ENCODE measurements at regions not wholly inside any gene's neighbourhood (a gene's known extent, or its start where the extent isn't known, plus 50 kb on each side); places are given as distances from the start of the nearest gene placed in this dataset.

DNA sequence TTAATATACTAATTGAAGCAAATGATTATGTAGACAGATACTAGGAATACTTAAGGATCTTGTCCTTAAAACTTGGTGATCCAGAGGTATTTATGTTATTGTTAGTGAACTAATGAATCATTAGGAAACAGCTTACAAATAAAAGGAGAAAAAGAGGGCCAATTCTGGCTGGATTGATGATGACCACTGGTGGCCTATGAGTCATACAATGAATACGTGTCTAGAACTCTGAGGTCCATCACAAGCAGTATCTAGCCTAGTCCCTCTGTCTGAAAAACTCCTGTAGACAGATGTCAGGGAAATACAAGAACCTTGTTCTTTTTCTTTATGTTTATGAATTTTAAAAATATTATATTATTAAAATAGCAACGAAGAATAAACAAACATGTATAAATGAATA lies 51.7 kb upstream of the RTL1 start:
- no peak for DNase-seq

DNA sequence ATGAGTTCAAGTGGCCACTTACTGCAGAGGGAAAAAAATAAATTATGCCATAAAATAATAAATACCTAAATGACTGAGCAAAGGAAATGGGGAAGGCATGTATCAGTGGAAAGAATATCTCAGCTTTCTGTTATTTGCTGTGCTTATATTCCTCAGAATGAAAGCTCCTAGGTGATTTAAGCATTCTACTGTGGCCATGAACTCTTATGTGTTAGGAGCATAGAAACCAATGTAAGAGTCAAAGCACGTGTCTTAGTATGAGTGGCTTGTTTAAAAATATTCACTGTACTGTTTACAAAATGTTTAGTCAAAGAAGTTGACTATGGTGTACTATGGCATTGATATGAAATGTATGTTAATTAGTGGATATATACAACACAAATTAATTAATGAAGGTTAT lies 59.0 kb upstream of the RTL1 start:
- DNase-seq, result no peak

DNA sequence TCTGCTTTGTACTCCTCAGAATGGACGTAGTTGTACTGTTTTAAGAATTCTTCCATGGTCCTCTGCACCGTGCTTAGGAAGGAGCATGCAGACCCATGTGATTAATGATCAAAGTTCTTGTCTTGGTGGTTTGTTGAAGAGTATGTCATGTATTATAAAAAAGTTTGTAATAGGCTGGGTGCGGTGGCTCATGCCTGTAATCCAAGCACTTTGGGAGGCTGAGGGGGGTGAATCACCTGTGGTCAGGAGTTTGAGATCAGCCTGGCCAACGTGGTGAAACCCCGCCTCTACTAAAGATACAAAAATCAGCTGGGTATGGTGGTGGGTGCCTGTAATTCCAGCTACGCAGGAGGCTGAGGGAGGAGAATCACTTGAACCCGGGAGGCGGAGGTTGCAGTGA lies 61.8 kb upstream of the RTL1 start:
- no peak for DNase-seq

DNA sequence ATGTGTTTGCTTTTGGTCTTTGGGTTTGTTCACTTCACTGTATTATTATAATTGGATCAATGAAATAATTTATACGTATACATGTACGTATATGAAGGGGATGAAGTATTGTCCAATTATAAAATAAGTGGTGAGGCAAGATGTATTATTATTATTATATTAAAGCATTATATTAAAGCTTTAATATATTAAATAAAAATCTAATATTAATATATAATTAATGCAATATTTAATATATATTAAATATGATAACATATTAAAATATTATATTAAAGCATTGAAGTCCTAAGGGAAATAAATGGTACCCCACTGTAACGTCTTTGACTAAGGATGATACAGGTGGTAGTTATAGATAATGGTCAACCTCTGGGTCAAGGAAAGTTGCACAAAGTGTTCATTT lies 63.7 kb upstream of the RTL1 start:
- DNase-seq, result no peak

DNA sequence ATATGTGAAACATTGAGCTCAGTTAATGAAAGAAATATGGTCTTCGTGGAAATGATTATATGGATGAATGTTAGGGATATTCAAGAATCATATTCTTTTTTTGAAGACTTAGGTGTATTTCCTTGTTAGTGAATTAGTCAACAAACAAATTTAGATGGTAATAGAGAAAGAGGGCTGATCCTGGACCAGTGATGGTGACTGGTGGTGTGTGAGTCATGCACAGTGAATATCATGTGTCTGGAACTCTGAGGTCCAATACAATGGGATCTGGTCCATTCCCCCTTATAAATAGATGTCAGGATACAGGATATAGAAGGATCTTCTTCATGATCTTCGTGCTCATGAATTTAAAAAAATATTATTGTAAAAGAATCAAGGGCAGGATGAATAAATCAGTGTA lies 64.4 kb upstream of the RTL1 start:
- DNase-seq, result no peak

DNA sequence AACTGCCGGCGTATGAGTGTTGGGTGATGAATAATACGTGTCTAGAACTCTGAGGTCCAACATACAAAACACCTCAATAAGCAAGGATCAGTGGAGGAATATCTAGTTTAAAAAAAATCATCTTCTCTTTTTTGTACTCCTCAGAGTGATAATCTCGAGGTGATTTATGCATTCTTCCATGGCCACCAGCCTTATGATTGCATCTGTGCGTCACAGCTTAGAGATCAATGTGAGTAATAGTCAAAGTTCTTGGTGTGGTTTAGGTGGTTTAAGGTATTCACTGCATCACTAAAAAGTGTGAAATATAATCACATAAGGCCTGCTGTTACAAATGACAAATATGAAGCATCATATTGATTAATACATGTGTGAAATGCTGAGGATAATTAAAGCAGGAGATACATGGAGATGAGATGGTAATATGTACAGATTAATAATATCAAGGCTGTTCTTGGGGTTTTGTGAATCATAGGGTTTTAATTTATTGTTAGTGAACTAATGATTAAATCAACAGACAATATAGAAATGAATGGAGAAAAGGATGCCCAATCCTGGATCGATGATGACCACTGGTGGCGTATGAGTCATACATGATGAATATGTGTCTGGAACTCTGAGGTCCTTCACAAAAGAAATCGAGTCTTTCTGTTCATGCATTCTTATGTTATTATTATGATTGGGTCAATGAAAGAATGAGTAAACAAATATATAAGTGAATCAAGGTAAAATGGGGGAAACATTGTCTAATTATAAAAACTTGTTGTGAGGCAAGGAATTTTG lies 68.8 kb upstream of the RTL1 start:
- DNase-seq, result no peak

DNA sequence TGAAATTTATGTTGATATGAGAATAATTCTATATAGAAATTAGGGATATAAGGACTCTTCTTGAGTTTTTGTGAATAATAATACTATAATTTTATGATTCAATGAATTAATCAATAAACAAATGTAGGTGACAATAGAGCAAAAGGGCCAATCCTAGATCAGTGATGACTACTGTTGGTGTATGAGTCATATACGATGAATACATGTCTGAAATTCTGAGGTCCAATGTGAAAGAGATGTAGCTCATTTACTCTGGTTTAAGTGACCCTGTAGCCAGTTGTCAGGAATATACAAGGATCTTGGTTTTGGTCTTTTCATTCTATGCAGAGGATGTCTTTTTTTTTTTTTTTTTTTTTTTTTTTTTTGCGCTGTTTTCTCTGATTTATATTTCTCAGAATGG lies 72.1 kb upstream of the RTL1 start:
- no peak for DNase-seq

DNA sequence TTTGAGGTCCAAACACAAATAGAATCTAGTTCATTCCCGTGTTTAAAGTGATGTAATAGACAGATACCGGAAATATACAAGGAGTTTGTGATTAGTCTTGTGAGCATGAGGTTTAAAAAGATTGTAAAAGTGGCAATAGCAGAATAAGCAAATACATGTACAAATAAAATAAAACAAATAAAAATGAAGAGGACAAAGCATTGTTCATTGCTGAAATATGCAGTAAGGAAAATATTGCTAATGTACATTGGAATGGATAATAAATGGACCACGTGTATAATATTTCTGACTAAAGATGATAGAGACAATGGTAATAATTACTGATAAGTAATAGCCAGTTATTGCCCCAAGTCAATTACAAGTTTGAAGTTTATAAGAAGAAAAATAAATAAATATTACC lies 75.6 kb upstream of the RTL1 start:
- no peak for DNase-seq

DNA sequence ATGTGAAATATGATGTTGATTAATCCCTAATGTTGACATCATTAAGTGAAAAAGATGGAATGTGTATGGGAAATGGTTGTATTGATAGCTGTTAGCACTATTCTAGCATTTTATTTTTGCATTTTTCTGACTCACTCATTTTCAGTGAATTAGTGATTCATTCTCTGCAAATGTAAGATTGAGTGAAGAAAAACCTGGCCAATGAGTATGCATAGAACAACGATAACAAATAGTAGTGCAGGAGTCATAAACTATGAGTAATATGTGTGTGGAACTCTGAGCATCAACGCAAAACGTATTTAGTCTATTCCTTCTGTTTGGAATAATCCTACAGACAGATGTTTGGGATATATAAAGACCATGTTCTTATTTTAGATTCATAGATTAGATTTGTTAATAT lies 76.3 kb upstream of the RTL1 start:
- no peak for DNase-seq

DNA sequence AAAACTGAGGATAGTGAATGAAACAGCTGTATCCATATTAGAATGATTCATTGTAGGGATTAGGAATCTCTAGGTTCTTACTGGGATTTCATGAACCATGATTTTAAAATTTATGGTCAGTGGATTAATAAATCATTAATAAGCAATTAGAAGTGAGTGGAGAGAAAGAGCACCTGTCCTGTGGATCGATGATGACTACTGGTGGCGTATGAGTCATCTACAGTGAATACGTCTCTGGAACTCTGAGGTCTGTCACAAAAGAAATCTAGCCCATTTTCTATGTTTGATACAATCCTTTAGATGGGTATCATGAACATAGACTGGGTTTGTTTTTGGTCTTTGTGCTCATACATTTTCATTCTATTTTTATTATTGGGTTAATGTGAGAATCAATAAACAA lies 77.3 kb upstream of the RTL1 start:
- DNase-seq, result no peak

DNA sequence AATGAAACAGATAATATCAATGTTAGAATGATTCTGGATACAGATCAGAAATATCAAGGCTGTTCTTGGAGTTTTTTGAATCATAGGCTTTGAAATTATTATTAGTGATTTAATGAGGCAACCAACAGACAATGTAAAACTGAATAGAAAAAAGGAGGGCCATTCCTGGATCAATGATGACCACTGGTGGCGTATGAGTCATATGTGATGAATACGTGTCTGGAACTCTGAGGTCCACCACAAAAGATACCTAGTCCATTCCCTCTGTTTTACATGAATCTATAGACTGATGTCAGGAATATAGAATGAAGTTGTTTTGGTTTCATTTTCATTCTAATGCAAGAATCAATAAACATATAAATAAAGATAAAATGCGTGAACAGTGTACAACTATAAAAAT lies 78.3 kb upstream of the RTL1 start:
- DNase-seq, result no peak

DNA sequence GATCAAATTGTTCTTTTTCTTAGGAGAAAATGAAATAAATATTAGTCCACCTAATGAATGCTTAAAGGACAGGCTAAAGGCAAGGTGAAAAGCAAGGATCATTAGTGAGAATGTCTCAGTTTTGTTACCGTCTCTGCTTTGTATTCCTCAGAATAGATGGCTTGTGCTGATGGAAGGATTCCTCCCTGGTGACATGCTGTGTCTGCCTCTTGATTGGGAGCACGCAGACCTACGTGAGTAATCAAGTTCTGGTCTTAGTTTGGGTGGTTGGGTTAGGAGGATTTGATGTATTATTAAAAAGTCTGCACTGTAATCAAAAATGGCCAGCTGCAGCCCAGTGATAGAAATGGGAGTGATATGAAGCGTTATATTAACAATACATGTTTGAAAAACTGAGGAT lies 78.8 kb upstream of the RTL1 start:
- no peak for DNase-seq

DNA sequence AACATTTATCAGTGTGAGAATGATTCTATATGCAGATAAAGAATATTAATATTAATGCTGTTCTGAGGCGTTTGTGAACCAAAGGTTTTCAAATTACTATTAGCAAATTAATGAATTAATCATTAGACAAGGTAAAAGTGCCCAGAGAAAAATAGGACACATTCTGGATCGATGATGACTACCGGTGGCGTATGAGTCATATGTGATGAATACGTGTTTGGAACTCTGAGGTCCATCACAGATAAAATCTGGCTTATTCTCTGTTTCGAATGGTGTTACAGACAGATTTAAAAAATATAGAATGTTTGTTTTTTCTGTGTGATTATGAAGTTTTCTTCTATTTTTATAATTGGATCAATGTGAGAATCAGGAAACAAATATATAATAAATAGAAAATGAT lies 79.2 kb upstream of the RTL1 start:
- no peak for DNase-seq

DNA sequence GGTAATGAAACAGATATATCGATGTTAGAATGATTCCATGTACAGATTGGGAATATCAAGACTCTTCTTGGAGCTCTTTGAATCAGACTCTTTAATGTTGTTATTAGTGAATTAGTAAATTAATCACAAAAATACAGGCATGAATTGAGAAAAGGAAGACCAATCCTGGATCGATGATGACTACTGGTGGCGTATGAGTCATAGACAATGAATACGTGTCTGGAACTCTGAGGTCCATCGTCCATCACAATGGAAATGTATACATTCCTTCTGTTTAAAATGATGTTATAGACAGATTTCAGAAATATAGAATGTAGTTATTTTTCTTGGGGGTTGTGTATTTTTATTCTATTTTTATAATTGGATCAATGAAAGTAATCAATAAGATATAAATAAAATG lies 80.2 kb upstream of the RTL1 start:
- no peak for DNase-seq

DNA sequence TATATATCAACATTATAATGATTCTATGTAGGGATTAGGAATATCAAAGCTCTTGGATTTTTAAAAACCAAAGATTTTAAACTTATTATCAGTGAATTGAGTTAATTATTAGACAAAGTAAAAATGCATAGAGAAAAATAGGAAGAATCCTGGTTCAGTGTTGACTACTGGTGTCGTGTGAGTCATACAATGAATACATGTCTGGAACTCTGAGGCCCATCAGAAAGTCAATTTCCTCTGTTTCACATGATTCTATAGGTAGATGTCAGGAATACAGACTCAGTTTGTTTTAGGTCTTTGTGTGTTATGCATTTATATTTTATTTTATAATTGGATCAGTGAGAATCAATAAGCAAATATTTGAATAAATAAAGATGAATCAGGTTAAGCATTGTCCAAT lies 84.5 kb upstream of the RTL1 start:
- no peak for DNase-seq

DNA sequence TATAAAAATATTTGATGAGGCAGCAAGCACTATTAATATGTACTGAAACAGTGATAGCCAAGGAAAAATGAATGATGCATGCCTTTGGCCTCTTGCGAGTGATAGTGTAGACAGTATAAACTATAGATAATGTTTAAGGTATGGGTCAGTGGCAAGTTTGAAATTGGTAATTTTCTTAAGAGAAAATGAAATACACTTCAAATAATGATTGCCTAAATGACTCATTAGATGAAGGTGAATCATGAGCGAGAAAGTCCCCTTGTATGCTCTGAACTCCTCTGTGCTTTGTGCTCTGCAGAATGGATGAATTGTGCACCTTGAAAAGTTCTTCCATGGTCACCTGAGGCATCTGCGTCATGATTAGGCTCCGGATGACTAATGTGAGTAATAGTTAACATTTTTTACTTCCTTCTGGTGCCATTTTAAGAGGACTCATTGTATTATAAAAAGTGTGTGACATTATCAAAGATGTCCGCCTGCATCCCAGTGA lies 84.9 kb upstream of the RTL1 start:
- DNase-seq, result no peak

DNA sequence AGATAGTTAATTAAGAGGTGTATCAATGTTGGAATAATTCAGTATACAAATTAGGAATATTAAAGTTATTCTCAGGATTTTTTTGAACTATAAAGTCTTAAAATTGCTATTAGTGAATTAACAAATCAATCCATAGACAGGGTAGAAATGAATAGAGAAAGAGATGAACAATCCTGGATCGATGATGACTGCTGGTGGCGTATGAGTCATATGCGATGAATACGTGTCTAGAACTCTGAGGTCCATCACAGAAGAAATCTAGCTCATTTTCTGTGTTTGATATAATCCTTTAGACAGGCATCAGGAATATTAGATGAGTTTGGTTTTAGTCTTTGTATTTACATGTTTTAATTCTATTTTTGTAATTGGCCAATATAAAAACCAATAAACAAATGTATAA lies 85.4 kb upstream of the RTL1 start:
- no peak for DNase-seq

DNA sequence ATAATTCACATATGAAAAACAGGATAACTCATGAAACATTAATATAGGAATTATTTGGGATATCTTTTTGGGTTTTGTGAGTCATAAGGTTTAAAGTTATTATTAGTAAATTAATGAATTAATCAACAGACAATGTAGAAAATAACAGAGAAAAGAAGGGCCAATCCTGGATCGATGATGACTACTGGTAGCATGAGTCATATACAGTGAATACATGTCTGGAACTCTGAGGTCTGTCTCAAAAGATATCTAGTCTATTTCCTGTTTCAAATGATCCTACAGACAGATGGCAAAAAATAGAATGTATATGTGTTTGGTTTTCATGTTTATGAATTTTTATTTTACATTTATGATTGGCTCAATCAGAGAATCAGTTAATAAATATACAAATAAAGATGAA lies 86.4 kb upstream of the RTL1 start:
- no peak for DNase-seq

DNA sequence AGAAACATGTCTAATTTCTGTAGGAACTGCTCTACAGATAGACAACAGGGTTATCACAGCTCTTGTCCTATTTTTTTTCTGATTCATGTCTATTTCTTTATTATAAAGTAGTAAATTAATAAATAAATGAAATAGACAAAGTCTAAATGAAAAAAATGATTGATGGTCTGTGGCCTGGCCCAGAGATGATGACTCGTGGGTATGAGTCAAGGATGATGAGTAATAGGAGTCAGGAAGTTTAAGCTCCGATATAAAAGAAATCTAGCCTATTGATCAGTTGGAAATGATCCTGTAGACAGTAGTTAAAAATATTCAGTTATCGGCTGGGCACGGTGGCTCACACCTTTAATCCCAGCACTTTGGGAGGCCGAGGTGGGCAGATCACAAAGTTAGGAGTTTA lies 90.6 kb upstream of the RTL1 start:
- no peak for DNase-seq

DNA sequence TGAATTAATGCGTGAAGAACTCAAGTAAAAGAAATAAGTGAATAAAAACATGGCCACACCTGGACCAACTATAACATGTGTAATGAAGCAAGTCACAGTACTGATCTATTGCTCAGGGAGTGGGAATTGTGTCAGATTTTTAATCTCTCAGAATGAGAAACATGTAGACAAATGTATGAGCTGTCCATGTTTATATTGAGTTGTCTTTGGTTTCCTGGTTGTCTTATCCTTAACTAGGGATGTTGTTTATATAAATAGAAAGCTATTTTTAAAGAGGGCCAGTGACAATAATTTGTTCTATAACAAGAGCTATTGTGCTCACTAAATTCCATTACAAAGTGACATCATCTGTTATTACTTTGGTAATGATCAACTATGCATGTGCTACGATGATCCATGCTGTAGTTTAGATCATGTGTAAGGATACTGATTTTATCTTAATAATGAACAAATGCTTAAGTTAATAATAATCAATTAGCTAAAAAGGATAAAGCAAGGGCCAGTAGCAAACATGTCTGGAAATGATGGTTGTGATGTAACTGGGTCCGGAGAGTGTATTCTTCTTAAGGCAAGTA lies 91.3 kb upstream of the RTL1 start:
- no peak for DNase-seq

DNA sequence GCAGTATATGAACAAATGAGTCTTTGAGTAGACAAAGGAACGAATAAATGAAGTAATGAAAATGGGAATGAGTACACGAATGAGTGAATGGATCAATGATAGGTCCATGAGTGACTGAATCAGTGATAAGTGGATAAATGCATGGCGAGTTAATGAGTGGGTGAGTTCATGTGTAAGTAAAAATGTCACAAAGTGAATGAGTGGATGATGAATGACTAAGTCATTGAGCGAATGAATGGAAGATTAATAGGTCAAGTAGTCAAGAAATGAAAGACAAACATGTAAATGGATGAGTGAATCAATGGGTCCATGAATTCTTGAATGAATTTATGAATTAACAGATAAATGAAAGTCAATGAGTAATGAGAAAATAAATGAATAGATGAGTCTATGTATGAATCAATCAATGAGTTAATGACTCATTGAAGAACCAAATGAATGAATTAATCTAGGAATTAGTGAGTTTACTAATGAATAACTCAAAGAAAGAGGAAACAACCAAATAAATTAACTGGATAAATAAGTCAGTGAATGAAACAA lies 97.3 kb upstream of the RTL1 start:
- DNase-seq, result no peak

DNA sequence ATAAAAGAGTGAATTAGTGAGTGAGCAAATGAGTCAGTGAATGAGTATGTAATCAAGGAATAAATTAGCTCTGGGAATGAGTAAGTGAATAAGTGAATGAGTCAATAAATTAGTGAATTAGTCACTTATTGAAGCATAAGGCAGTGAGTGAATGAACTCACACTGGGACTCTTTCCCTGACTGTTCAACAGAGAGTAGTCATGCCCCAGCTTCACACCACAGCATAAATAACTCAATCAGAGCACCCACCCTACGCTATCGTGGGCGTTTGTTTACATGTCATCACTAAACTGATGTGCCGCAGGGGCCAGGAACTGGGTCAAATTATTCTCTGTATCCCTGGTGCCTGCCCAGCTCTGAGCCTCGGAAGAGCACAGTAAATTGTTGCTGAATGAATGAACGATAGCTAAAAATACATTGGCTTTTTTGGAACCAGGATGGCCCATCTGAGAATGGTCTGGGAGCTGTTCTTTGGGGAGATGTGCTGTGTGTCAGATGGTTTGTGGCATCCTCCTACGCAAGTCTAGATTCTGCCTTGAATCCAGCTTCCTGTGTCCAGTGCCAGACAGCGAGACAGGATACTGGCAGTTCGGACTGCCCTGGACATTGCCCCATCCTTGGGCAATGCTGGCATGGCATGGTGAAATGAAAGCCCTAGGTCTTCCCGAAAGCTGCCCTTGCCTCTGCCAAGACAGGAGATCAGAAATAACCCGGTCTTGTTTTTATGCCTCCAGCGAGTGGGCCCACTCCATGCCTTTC lies 98.0 kb upstream of the RTL1 start:
- DNase-seq, result no peak

DNA sequence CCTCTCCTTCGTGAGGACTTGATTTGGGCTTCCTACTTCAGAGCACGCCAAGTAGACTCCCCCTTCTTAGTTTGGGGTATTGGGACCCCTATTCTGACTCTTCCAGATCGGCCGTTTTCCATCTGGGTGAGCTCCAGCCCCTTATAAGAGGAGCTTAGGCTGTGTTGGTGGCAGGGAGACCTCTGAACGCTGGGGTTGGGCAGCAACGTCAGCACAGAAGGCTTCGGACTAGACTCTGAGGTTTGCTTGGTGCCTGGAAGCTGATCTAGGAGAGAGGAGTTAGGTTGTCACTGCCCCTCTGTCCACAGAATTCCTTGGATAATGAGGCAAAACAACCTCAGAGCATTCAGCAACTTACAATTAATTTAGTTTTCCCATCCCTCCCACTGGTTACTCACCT lies 99.2 kb upstream of the RTL1 start:
- no peak for DNase-seq

DNA sequence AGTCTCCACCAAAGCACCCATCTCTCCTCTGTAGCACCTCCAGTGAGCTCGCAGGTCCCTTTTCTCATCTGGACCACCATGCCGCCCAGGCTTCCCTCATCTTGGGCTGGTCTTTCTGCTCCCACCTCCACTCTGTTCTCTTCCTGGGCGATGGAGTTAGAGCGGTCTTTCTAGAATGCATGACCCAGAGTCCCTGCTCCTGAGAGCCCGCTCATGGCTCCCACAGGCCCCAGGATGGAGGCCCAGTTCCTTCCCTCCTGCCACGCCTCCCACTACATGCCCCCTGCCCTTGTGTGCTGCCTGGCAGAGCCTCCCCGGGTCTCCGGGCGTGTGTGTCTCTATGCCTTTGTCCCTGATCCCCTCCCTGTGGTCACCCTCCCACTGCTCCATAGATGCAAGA lies 100.7 kb upstream of the RTL1 start:
- DNase-seq, result no peak

Measured in inflammatory macrophage treated with lipopolysaccharide for 1 hour (primary cell).